K562 (cell line): ENCODE measurements at regions not wholly inside any gene's neighbourhood (a gene's known extent, or its start where the extent isn't known, plus 50 kb on each side); places are given as distances from the start of the nearest gene placed in this dataset.

ENCODE experiments used
- ATAC-seq: fragments of 200-7000 bp; cut with Tn5 transposase; 3 replicates; pipeline ENCODE4 v1.9.1; 2020; ENCODE audit warnings: moderate library complexity
- BruUV-seq: library from RNA; stranded (reverse); fragments of 400-500 nt; replicated peaks from 2 replicates; lab custom pipeline; 2021; lab: Mats Ljungman, UMichigan
- CTCF ChIA-PET: fragments of 300-600 bp; formaldehyde crosslinking; extraction: SDS; loops from one replicate; lab custom pipeline; 2021; ENCODE audit warnings: low intra/inter-chr PET ratio; lab: Yijun Ruan, JAX
- POLR2A ChIA-PET: fragments of 300-600, 350-650 bp; sonication (Branson Sonifier 250); formaldehyde crosslinking; extraction: SDS; loops from one replicate; lab custom pipeline; 2021; ENCODE audit warnings: antibody characterized with exemption, inconsistent platforms; lab: Yijun Ruan, JAX
- DNase-seq, 4 experiments: peaks; one replicate each; pipeline versions ENCODE4 v3.0.0 to v3.0.0-alpha.2; 2011 to 2018; ENCODE audit warnings: low spot score in 3 of 4, mixed read lengths in 3 of 4; ENCODE audit errors: extremely low read depth in 1 of 4
- FAIRE-seq: peaks from 2 replicates; lab custom pipeline; 2011; peaks lifted over from hg19 to GRCh38; lab: Jason Lieb, UNC
- H2AFZ ChIP-seq: 2 replicates; pipeline ENCODE4 v1.6.0; 2011; ENCODE audit warnings: low read depth, low read length, control low read depth, inconsistent platforms
- H3K27ac ChIP-seq: fragments of 200-600 bp; 3 replicates; pipeline ENCODE4 v1.8.0; 2011; ENCODE audit warnings: low read depth, mild to moderate bottlenecking, control low read depth, inconsistent platforms, low read length, moderate library complexity, mixed read lengths; ENCODE audit errors: extremely low read depth
- H3K27me3 ChIP-seq, 2 experiments: fragments of 300-600 bp in 1 of 2; 2 replicates in 1 of 2; 3 replicates in 1 of 2; pipeline versions ENCODE4 v1.6.0 to v1.8.0; 2011; ENCODE audit warnings: inconsistent platforms in 2 of 2, low read length in 2 of 2, mild to moderate bottlenecking in 1 of 2, mixed read lengths in 1 of 2, moderate library complexity in 1 of 2; ENCODE audit not compliant: control insufficient read depth in 2 of 2, insufficient read depth in 2 of 2
- H3K36me3 ChIP-seq: fragments of 300-600 bp; 3 replicates; pipeline ENCODE4 v1.8.0; 2011; ENCODE audit warnings: mild to moderate bottlenecking, low read length, inconsistent platforms; ENCODE audit not compliant: control insufficient read depth, insufficient read depth
- H3K4me1 ChIP-seq, 2 experiments: fragments of 200-600 bp in 1 of 2; replicated peaks in 1 of 2; 2 replicates in 1 of 2; 3 replicates in 1 of 2; pipeline versions ENCODE4 v1.5.1 to v1.8.0; 2011; ENCODE audit warnings: inconsistent platforms in 2 of 2, low read length in 2 of 2, mild to moderate bottlenecking in 1 of 2, mixed read lengths in 1 of 2, moderate library complexity in 1 of 2; ENCODE audit not compliant: control insufficient read depth in 2 of 2, insufficient read depth in 2 of 2
- H3K4me2 ChIP-seq: 2 replicates; pipeline ENCODE4 v1.6.1; 2011; ENCODE audit warnings: low read length, control low read depth, inconsistent platforms, mixed read lengths; ENCODE audit not compliant: insufficient read depth
- H3K4me3 ChIP-seq: fragments of 200-600 bp; sonication (generic), shearing (Covaris generic); 2 replicates; pipeline ENCODE4 v1.5.1; 2016; ENCODE audit warnings: control low read depth, inconsistent platforms
- H3K79me2 ChIP-seq: fragments of 200-600 bp; 3 replicates; pipeline ENCODE4 v1.8.0; 2011; ENCODE audit warnings: low read length, inconsistent platforms; ENCODE audit not compliant: control insufficient read depth, insufficient read depth
- H3K9ac ChIP-seq, 2 experiments: 2 replicates each; pipeline versions ENCODE4 v1.6.0 to v1.6.1; 2011; ENCODE audit warnings: low read depth in 2 of 2, low read length in 2 of 2, control low read depth in 1 of 2, inconsistent platforms in 1 of 2, mild to moderate bottlenecking in 1 of 2, mixed read lengths in 1 of 2; ENCODE audit not compliant: insufficient read depth in 1 of 2
- H3K9me1 ChIP-seq: one replicate; pipeline ENCODE4 v1.6.0; 2011; ENCODE audit warnings: inconsistent platforms, mild to moderate bottlenecking, low read length, moderate library complexity; ENCODE audit not compliant: control insufficient read depth, insufficient read depth
- H3K9me3 ChIP-seq: replicated peaks from 2 replicates; pipeline ENCODE4 v1.5.1; 2011; ENCODE audit warnings: low read depth, low read length, inconsistent platforms; ENCODE audit not compliant: control insufficient read depth, insufficient read depth
- H4K20me1 ChIP-seq: replicated peaks from 2 replicates; pipeline ENCODE4 v1.6.1; 2011; ENCODE audit warnings: low read length, inconsistent platforms, mixed read lengths; ENCODE audit not compliant: control insufficient read depth, insufficient read depth
- C11orf30 ChIP-seq: fragments of 450-650 bp; IDR thresholded peaks from 2 replicates; pipeline ENCODE4 v1.6.1; 2016; ENCODE audit warnings: low read depth, mild to moderate bottlenecking
- CBX5 ChIP-seq: IDR thresholded peaks from 2 replicates; pipeline ENCODE4 v1.6.1; 2014; ENCODE audit warnings: low read depth, borderline replicate concordance
- CCAR2 ChIP-seq: fragments of 200-400 bp; formaldehyde crosslinking; IDR thresholded peaks from 2 replicates; pipeline ENCODE4 v1.6.1; 2017; ENCODE audit warnings: mild to moderate bottlenecking, low read depth, low read length
- MAFF ChIP-seq: IDR thresholded peaks from 2 replicates; pipeline ENCODE4 v1.6.1; 2012; ENCODE audit warnings: low read length, improper control_type of control experiment
- MAFG ChIP-seq: fragments of 450-650 bp; conservative IDR thresholded peaks from 2 replicates; pipeline ENCODE4 v1.6.1; 2016; ENCODE audit warnings: missing genetic modification characterization, missing compliant biosample characterization
- MAFK ChIP-seq: IDR thresholded peaks from 2 replicates; pipeline ENCODE4 v1.6.1; 2011; ENCODE audit warnings: low read length, improper control_type of control experiment
- NELFE ChIP-seq: IDR thresholded peaks from 2 replicates; pipeline ENCODE4 v1.6.1; 2011; ENCODE audit warnings: mild to moderate bottlenecking; ENCODE audit not compliant: insufficient read depth, insufficient read length
- PRPF4 ChIP-seq: fragments of 200-400 bp; formaldehyde crosslinking; IDR thresholded peaks from one replicate; pipeline ENCODE4 v1.6.1; 2017; ENCODE audit warnings: low read length, low read depth, mild to moderate bottlenecking; ENCODE audit not compliant: insufficient read depth, poor library complexity, severe bottlenecking
- SMARCB1 ChIP-seq: IDR thresholded peaks from 2 replicates; pipeline ENCODE4 v1.6.1; 2011; ENCODE audit warnings: improper control_type of control experiment, low read depth; ENCODE audit not compliant: insufficient read length
- ZC3H8 ChIP-seq: fragments of 450-650 bp; IDR thresholded peaks from 2 replicates; pipeline ENCODE4 v1.6.1; 2017
- ZNF311 ChIP-seq: fragments of 250-450 bp; sonication (Bioruptor Pico); IDR thresholded peaks from 2 replicates; pipeline ENCODE4 v1.4.0; 2020; ENCODE audit warnings: mild to moderate bottlenecking, moderate library complexity
- ZNF316 ChIP-seq: fragments of 450-650 bp; IDR thresholded peaks from 2 replicates; pipeline ENCODE4 v1.6.1; 2016
- ZNF445 ChIP-seq: fragments of 250-450 bp; sonication (Bioruptor Pico); IDR thresholded peaks from 2 replicates; pipeline ENCODE4 v1.4.0; 2020; ENCODE audit warnings: low read depth, mild to moderate bottlenecking, moderate library complexity
- WGBS: fragments of 100-300 bp; shearing (Covaris generic); methylation state at CpG from one replicate; pipeline ENCODE4 v1.1.6; 2016; ENCODE audit warnings: low coverage, mixed read lengths; ENCODE audit not compliant: insufficient coverage; ENCODE audit errors: missing lambda C conversion rate; 5-methylcytosine and 5-hydroxymethylcytosine counted together
- in situ Hi-C: fragments of 300-500 bp; cut with MboI; formaldehyde crosslinking; loops from 4 replicates; pipeline ENCODE4 v1.15.0; 2018; ENCODE audit warnings: inconsistent platforms, mixed read lengths
- intact Hi-C: fragments of 100-400 bp; cut with micrococcal nuclease; formaldehyde crosslinking; loops from 2 replicates; pipeline ENCODE4 v1.14.2; 2022
- TF ChIP-seq, protein P1 (sequence below): fragments of 250-450 bp; sonication (Bioruptor Pico); IDR thresholded peaks from 2 replicates; pipeline ENCODE4 v1.5.0; 2022; ENCODE audit warnings: mild to moderate bottlenecking
- TF ChIP-seq, protein P2 (sequence below): fragments of 450-650 bp; IDR thresholded peaks from 2 replicates; pipeline ENCODE4 v1.7.1; 2018; ENCODE audit warnings: mild to moderate bottlenecking, low read depth; ENCODE audit not compliant: partially characterized antibody
- TF ChIP-seq, protein P3 (sequence below): fragments of 150-350 bp; conservative IDR thresholded peaks from 2 replicates; pipeline ENCODE4 v1.6.1; 2014; ENCODE audit warnings: low read length

DNA sequence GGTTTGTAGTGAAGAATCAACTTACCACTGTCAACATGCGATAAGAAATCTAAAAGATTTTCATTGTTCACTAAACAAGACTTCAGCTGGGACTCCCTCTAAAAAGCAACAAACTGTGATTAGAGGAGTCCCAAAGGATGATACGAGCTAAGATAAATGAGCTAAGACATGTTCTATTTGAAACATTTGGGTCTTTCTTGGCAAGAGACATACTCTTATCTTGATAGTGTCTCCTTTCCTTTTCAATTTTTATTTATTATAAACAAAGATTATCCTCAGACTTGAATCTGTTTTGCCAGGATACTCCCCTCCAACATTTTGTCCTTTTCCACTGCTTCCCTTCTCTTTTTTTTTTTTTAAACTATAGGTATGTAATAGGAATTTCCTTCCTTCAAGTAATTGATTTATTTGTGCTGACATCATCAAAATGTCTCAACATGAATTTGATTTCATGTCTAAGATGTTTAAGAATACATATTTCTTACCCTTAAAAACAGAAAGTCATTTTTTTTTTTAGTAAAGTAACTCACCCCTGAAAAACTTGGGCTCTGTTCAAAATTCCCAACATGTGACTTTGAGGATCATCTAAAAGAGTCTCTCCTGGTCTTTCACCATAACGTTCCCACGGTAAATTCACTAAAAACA, 158.4 kb upstream of the NRP1 start:
- Histone ChIP-seq H3K4me1 (no peaks in the 10 kb centered on the region), H3K36me3 (no peaks in the 10 kb centered on the region), H4K20me1 (no peaks in the 10 kb centered on the region), H3K4me3 (no peak overlapping the region)
- DNase-seq (no peak), ATAC-seq (no peak), FAIRE-seq (no peak)
- ChIA-PET CTCF (no interaction called here), POLR2A (no interaction called here)
- WGBS, result 2% methylated on average over 4 of the region's 4 CpGs
- peak; percentile 92 for TF ChIP-seq MAFK
- TF ChIP-seq ZNF311 (CRISPR knock-in tag), result no peak
- TF ChIP-seq SMARCB1, result no peak
- TF ChIP-seq ZNF445, result no peak
- no peak for TF ChIP-seq NELFE
- no peak for TF ChIP-seq CBX5
- peak; percentile 88 for TF ChIP-seq ZNF316
- TF ChIP-seq, protein P1, sequence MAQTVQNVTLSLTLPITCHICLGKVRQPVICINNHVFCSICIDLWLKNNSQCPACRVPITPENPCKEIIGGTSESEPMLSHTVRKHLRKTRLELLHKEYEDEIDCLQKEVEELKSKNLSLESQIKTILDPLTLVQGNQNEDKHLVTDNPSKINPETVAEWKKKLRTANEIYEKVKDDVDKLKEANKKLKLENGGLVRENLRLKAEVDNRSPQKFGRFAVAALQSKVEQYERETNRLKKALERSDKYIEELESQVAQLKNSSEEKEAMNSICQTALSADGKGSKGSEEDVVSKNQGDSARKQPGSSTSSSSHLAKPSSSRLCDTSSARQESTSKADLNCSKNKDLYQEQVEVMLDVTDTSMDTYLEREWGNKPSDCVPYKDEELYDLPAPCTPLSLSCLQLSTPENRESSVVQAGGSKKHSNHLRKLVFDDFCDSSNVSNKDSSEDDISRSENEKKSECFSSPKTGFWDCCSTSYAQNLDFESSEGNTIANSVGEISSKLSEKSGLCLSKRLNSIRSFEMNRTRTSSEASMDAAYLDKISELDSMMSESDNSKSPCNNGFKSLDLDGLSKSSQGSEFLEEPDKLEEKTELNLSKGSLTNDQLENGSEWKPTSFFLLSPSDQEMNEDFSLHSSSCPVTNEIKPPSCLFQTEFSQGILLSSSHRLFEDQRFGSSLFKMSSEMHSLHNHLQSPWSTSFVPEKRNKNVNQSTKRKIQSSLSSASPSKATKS, result no peak
- TF ChIP-seq ZC3H8, result no peak
- TF ChIP-seq MAFF, result peak; percentile 89
- peak; percentile 76 for TF ChIP-seq MAFG
- TF ChIP-seq, protein P2, sequence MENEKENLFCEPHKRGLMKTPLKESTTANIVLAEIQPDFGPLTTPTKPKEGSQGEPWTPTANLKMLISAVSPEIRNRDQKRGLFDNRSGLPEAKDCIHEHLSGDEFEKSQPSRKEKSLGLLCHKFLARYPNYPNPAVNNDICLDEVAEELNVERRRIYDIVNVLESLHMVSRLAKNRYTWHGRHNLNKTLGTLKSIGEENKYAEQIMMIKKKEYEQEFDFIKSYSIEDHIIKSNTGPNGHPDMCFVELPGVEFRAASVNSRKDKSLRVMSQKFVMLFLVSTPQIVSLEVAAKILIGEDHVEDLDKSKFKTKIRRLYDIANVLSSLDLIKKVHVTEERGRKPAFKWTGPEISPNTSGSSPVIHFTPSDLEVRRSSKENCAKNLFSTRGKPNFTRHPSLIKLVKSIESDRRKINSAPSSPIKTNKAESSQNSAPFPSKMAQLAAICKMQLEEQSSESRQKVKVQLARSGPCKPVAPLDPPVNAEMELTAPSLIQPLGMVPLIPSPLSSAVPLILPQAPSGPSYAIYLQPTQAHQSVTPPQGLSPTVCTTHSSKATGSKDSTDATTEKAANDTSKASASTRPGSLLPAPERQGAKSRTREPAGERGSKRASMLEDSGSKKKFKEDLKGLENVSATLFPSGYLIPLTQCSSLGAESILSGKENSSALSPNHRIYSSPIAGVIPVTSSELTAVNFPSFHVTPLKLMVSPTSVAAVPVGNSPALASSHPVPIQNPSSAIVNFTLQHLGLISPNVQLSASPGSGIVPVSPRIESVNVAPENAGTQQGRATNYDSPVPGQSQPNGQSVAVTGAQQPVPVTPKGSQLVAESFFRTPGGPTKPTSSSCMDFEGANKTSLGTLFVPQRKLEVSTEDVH, result no peak
- TF ChIP-seq, protein P3, sequence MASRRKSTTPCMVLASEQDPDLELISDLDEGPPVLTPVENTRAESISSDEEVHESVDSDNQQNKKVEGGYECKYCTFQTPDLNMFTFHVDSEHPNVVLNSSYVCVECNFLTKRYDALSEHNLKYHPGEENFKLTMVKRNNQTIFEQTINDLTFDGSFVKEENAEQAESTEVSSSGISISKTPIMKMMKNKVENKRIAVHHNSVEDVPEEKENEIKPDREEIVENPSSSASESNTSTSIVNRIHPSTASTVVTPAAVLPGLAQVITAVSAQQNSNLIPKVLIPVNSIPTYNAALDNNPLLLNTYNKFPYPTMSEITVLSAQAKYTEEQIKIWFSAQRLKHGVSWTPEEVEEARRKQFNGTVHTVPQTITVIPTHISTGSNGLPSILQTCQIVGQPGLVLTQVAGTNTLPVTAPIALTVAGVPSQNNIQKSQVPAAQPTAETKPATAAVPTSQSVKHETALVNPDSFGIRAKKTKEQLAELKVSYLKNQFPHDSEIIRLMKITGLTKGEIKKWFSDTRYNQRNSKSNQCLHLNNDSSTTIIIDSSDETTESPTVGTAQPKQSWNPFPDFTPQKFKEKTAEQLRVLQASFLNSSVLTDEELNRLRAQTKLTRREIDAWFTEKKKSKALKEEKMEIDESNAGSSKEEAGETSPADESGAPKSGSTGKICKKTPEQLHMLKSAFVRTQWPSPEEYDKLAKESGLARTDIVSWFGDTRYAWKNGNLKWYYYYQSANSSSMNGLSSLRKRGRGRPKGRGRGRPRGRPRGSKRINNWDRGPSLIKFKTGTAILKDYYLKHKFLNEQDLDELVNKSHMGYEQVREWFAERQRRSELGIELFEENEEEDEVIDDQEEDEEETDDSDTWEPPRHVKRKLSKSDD, result no peak
- TF ChIP-seq PRPF4, result no peak
- TF ChIP-seq CCAR2, result no peak
- peak; percentile 58; the same call in 1 of the 2 replicates for TF ChIP-seq C11orf30
- TF ChIP-seq, all 486 proteins: peak for 5
- Histone ChIP-seq H3K9me1 (no peaks in the 10 kb centered on the region), H3K79me2 (no peaks in the 10 kb centered on the region), H3K27ac (no peak overlapping the region), H3K27me3 (no peaks in the 10 kb centered on the region), H3K9me3 (no peaks in the 10 kb centered on the region), H3K9ac (no peak overlapping the region), H3K4me2 (no peak overlapping the region), H2AFZ (no peak overlapping the region)
- BruUV-seq, result no TSS peak
- intact Hi-C loops, result no loop called here
- in situ Hi-C loops, result no loop called here
